NCI-H1105 treated with DMSO at 0.1 percent for 48 hours (cell line): ENCODE measurements at regions not wholly inside any gene's neighbourhood (a gene's known extent, or its start where the extent isn't known, plus 50 kb on each side); places are given as distances from the start of the nearest gene placed in this dataset.
A peak's percentile ranks its signal among the peaks of the same experiment; 100 is the strongest.

Experiments
- DNase-seq: peaks from one replicate; lab custom pipeline; 2025; lab: John Stamatoyannopoulos, UW

DNA sequence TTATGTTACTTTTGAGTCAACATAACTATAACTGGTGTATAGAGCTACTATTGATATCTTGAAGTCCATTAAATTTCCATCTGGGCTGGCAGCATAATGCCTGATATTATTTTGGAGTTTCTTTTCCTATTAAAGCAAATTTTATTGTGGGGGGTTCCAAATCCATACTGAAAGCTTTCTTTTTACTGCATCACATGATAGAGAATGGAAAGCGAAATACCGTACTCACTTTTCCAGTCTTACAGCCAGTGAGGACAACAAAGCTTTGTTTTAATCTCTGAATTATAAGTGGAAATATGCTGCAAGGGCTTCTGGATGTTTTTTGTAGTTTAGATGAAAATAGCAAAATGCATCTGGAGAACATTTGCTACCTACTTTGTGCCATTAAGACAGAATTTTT lies 477.5 kb upstream of the SEMA3D start:
- DNase-seq = no peak

DNA sequence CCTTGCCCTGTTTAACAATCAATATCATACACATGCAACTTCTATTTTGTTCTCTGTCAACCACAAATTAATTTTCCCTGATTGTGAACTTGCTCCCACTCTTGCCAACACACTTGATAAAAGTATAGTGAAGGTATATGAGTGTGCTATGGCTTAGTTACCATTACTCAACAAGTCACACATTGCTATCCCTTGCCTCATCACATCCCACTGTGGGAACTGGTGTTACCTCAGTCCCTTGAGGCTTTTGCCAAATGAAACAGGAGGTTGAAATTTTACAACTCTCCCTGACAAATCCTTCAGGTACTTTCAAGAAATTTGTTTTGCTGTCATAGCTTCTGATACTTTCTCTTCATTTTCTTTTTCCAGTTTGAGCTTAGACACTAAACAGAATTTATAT lies 472.5 kb upstream of the SEMA3D start:
- no peak for DNase-seq

DNA sequence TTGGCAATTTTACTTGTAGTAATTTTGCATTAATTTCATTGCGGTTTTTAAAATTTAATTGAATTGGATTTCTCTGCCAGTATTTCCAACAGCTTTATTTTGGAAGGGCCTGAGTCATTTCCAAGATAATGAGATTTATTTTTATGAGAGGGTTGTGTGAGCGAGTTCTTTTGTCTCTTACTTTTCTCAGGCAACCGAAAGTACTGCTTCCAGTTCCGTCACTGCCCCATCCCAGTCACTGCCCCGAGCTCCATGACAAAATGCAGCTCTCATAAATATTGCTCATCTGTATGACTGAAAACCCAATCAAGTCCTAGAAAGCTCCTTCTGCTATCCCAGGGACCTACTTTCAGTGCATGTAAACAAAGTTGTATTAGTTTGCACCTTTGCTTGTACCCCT lies 468.4 kb upstream of the SEMA3D start:
- DNase-seq = no peak

DNA sequence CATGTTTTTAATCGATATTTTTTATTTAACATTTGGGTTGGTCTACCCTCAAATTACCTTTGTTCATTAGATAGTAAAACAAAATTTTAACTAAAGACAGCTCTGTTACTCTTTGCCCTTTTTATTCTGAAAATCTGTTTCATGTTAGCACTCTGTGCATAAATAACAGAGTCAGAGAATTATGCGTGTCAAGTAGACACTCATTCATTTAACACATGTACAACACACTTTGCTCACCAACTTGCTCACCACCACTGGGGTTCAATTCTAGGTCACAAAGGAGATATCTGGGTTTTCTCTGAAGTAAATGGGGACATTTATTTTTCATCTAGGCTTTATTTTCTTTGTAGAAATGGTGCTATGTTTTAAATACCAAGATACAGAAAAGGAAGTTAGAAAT lies 457.4 kb upstream of the SEMA3D start:
- no peak for DNase-seq

DNA sequence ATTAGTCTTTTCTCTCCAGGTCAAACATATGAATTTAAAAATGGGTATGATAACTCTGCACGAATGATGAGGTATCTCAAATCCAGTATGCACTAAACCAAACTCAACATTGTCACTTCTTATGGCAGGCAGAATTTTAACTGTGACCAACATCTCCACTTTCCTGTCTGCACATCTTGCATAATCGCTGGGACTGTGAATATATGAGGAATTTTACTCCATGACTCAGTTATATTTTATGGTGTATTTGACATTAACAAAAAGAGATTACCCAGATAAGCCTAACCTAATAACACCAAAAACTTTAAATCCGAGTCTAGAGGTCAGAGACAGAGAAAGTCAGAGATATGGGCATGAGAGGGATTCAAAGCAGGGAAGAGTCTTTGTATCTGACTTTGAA lies 454.5 kb upstream of the SEMA3D start:
- no peak for DNase-seq

DNA sequence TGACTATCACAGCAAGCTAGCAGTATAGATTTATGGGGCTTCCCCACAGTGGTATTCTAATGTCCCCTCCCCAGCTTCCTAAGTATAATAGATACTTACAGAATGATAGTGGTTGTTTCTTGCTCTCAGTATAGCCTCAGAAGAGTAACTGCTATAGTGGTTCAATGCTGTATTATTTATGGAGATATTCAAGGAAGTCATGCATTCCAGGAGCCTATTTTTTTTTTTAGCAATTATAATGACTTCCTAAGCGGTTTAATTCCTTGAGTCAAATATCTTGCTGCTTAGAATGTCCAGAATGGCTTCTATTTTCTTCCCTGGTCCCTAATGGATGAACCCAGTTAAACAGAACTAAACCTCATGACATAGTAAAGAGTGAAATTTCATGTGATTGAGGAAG lies 451.5 kb upstream of the SEMA3D start:
- DNase-seq = no peak

DNA sequence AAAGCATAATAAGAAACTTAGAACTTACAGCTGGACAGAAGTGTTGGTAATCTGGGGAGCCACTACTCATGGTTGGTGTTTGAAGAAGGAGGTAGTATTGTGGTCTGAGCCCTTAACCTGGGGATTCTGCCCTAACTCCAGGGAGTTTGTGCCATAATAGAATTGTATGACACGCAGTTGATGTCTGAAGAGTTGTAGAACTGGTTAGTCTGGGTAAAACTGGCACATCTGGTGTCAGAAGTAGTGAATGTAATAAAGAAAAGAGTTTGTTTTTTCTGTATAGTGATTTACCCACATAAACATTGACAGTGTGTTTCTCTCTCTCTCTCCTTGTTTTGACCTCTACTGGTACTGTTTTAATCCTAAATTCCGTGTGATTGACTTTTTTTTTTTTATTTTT lies 448.1 kb upstream of the SEMA3D start:
- DNase-seq = no peak

DNA sequence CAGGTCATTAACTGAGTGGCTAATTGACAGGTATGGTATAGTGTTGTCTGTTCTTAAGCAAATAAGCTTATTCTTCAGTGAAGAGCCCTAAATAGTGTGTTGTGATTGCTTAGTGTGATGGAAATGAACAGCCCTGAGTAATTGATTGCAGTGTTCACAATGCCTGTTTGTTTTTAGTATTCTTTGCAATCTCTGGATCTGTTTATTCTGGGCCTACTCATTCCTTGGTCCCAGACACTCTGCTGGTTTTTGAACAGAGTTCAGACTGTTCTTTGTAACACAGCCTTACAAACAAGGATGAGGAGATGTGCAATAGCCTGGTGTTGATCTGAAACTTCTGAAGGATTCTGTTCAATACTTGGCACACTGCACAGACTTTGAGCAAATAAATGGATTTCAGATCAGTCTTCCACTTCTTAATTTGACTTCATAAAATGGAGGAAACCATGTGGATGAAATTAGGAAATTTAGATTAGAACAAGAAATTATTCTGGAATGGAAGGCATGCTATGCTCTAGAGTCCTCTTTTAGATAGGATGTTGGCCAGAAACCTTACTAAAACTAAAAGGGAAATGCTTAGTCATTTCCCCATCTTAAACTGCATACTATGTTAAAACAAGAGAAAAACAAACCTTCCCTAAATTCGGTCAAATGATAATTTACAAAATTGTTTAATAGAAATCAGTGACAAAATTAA lies 444.2 kb upstream of the SEMA3D start:
- DNase-seq = peak; percentile 23

DNA sequence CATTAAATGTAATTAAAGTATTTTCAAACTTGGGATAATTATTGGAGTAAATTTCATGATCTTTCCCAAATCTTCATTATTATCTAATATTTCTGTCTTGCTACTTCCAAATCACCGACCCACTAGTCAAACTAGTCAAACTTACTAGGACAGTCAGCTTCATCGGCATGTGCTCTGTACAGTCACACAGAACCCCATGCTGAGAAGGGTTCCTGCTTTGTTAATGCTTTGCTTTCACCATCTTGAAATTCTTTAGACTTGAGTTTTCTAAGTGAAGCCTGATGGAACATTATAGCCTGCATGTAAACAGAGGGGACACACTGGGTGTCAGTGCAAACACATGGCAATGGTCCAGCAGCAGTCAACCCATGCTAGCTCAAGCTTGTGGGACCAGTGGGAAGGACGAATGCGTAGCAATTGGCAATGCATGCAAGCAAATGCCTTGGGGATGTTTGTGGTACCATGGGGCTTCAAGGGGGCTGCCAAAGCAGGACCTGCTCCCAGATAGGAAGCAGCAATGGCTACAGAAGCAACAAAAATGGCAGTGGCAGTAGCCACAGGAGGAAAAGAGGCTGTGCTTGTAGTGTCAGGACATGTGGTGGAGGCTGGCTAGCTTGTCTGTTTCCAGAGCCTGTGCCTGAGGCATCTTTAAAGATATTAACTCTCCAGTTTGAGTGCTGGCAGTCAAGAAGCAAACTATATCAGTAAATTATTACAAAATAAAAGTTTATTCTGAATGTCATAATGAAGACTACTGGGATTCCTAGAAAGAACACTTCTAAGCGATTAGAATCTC lies 441.1 kb upstream of the SEMA3D start:
- no peak for DNase-seq

DNA sequence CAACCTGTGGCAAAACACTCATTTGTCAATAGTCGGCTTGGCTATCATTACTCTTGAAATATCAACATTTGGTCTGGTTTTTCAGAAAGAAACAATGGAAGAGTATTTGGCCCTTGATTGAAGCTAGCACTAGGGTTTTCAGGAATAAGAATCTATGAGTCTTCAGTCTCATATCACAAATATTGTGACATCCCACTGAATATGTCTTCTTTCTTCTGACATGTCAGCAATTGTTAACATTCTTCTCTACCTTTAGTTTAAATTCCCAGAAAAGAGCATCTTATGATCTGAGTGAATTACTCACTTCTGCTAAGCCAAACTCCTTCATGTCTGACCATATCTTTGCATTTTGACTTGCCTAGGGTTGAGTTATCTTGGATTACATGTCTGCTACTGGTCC lies 435.2 kb upstream of the SEMA3D start:
- no peak for DNase-seq

DNA sequence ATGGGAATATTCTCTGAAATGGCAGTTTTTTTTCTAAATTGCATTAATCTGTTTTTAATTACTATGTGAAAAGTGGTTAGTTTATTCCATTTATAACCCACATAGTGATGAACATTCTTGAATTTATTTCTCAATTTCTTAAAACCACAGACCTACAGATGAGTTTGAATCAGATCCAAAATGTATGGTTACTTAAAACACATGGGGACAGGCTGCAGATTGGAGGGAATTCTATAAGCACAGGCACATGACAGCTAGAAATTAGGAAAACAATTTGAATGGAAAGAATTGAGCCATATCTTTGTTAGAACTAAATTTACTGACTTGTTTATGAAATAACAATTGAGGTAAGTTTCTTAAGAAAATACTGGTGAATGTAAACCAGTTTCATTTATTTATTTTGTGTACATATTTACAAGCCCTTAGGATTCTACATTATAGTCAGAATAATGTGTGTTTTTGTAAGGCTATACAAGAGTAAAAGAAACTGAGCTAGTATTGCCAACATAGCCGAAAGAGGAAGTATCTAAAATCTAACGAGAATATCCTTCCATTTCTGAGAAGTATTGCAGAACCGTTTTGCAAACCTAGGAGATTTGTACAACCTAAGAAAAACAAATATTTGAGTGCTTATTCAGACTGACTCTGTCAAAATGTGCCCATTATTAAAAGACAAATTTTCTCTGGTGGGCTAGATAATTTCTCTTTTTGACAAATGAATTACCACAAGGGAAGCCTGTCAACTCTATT lies 434.3 kb upstream of the SEMA3D start:
- DNase-seq = no peak

DNA sequence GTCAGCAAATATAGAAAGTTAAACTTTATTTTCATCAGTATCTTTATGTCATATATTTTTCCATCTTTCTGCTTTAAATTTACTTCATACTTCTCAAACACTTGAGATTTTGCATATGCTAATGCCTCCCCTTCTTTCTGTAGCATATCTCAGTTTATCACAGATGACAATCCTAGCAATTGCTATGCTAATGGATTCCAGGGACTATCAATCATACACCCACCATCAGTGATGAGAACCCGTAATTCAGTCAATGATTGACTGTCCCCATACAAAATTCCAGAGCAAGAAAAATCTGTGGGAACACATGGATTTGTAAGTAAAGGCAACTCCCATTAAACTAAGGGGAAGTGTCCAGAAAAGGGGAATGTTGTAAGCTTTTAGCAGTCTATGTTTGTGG lies 432.4 kb upstream of the SEMA3D start:
- no peak for DNase-seq

DNA sequence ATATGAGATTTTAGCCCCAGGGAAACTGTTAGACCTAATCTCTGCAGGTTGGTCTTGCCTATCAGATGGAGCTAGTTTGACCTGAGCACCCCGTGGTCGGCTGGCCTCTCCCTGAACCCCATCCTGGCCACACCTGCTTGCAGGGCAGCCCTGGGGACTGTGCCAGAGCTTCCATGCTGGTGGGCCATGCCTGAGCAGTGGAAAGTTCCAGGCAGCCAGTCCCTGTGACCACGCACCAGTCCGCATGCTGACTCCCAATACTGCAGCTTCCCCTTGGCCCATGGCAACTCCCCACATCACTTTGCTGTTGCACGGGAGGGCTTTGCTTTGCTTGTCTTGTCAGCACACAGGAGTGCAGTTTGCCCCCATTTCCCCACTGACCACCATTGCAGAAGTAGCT lies 427.8 kb upstream of the SEMA3D start:
- no peak for DNase-seq

DNA sequence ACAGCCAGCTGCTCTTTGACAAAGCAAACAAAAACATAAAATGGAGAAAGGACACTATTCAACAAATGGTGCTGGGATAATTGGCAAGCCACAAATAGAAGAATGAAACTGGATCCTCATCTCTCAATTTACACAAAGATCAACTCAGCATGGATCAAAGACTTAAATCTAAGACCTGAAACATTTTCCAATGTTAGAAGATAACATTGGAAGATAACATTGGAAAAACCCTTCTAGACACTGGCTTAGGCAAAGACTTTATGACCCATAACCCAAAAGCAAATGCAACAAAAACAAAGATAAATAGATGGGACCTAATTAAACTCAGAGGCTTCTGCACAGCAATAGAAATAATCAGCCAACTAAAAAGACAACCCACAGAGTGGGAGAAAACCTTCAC lies 425.7 kb upstream of the SEMA3D start:
- peak; percentile 40 for DNase-seq

DNA sequence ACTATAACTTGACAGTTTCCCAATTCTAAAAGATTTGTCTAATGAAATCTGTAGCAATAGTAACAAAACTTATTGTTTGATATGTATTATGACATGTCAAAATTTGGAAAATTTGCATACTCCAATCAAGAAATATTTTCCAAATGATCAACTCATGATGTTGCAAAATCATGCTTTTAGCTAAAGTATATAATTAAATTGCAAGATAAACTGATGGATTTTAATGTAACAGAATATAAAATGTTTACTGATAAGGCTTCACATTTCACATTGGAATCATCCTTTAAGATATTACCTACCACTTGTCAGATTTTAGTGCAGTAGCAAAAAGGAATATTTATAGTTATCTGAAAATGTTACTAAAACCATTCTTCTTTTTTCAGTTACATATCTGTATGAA lies 421.9 kb upstream of the SEMA3D start:
- DNase-seq = no peak

DNA sequence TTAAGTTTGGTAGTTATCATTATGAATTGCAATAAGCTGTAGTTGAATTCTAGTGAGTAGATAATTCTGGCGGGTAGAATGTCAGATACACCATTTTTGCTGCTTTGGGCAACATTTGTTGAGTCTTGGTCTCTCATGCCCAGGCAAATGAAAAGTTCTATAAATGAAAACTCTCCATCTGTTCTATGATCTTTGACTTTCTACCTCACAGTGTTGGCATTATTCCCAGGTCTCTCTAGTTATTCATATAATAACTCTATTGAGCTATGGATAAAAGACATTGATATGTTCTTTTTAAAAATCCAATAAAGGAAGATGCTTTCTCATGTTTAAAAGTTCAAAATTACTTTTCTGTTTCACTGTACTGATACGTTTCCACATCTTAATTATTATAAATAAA lies 415.3 kb upstream of the SEMA3D start:
- peak; percentile 57 for DNase-seq

DNA sequence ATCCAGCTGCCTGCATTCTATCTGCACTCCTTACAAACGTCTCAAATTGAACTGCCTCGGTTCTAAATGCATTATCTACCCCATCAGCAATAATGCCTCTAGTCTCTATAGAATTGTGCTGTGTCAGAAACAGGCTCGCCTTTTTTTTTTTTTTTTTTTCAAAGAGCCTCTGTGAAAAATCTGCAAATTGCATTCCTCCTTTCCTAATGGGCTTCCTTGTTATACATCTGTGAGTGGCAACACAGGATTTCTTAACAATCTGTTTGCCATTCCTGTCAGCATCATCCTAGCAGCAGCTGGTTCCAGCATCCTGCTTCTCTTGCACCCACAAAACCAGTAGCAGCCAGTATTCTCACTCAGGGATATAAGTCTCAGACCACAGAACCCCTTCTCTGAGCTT lies 413.5 kb upstream of the SEMA3D start:
- no peak for DNase-seq

DNA sequence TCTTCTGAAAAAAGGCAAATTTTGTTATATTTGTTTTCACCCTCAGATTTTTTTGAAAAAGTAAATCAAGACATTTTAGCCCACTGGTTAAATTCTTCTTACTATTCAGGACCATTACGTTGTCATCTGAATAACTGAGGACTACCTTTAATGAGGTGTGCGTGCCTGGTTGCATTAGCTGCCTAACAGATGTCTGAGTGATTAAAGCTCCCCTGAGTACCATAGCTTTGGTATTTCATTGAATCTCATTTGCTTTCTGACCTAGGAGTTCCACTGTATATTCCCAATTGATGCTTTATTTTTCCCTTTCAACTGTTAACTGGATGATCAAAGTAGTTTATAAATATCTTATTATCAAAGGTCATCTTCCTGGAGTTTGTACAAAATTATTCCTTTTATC lies 410.0 kb upstream of the SEMA3D start:
- DNase-seq = no peak

DNA sequence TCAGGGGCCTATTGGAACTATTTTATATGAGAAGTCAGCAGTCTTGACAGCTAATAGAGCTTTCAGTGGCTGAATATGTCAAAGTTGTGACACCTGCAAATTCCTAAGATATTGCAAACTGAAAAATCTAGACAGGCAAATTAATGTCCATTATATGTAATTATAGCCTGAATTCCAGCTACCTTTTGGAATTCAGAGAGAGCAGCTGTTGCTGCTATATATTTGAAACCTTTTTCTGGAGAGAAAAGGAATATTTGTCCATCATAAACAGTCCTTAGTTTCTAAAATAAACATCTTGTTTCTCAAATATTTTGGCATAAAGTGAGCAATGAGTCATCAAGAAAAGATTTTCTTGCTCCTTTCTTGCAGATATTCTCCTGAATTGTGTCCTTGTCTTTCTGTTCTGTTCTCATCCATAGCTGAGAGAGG lies 408.9 kb upstream of the SEMA3D start:
- DNase-seq = no peak

DNA sequence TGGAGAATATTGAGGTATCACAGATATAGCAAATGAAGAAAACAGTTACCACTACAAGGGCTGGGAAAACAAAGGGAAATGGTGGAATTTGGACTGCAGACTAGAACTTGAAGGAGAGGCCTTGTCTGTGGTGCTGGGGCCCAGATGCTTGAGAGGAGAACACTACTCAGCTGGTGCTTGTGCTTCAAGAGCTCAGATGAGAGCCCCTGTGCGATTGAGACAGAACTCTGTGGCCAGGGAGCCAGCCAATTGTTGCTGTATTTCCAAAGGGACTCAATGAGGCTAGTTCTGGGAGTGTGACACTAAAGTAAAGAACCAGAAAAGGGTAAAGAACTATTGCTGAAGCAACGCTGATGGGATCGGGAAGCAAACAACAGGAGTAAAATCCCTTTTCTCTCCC lies 406.5 kb upstream of the SEMA3D start:
- no peak for DNase-seq

DNA sequence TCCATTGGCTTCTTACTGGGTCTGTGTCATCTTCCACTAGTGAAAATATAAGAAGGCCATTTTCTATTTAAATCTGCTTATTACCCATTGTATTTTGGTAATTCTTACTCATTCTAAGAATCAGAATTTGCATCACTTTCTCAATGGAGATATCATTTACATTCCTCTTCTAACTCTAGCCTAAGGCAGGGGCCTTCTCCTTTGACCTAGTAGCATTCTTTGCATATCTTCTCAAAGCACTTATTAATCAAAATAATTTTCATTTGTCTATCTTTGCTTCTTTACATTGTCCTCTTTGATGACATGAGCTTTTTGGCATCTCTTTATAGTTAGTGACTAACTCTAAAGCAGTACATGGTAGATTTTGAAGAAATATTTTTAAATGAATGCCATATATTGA lies 400.9 kb upstream of the SEMA3D start:
- DNase-seq = no peak

DNA sequence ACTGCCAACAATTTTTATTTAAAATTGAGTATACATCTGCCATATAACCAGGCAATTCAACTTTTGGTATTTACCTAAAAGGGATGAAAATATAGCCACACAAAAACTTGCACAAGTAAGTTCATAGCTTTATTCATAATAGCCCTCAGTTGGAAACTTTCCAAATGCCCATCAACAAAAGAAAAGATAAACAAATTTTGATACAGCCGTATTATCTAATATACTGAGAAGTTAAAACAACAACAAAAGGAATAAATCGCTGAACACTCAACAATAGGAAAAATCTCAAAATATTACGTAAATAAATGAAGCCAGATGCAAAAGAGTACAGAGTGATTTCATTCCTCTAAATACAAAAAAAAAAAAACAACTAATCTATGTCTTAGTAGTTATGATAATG lies 399.2 kb upstream of the SEMA3D start:
- DNase-seq = no peak
